K562 (cell line): ENCODE measurements at regions not wholly inside any gene's neighbourhood (a gene's known extent, or its start where the extent isn't known, plus 50 kb on each side); places are given as distances from the start of the nearest gene placed in this dataset.
A peak's percentile ranks its signal among the peaks of the same experiment; 100 is the strongest.

Experiments used
- ATAC-seq: fragments of 200-7000 bp; cut with Tn5 transposase; 3 replicates; pipeline ENCODE4 v1.9.1; 2020; ENCODE audit warnings: moderate library complexity
- BruUV-seq: library from RNA; stranded (reverse); fragments of 400-500 nt; replicated peaks from 2 replicates; lab custom pipeline; 2021; lab: Mats Ljungman, UMichigan
- CTCF ChIA-PET: fragments of 300-600 bp; formaldehyde crosslinking; extraction: SDS; loops from one replicate; lab custom pipeline; 2021; ENCODE audit warnings: low intra/inter-chr PET ratio; lab: Yijun Ruan, JAX
- POLR2A ChIA-PET: fragments of 300-600, 350-650 bp; sonication (Branson Sonifier 250); formaldehyde crosslinking; extraction: SDS; loops from one replicate; lab custom pipeline; 2021; ENCODE audit warnings: antibody characterized with exemption, inconsistent platforms; lab: Yijun Ruan, JAX
- DNase-seq, 4 experiments: peaks; one replicate each; pipeline versions ENCODE4 v3.0.0 to v3.0.0-alpha.2; 2011 to 2018; ENCODE audit warnings: low spot score in 3 of 4, mixed read lengths in 3 of 4; ENCODE audit errors: extremely low read depth in 1 of 4
- FAIRE-seq: peaks from 2 replicates; lab custom pipeline; 2011; peaks lifted over from hg19 to GRCh38; lab: Jason Lieb, UNC
- H2AFZ ChIP-seq: 2 replicates; pipeline ENCODE4 v1.6.0; 2011; ENCODE audit warnings: low read depth, low read length, control low read depth, inconsistent platforms
- H3K27ac ChIP-seq: fragments of 200-600 bp; 3 replicates; pipeline ENCODE4 v1.8.0; 2011; ENCODE audit warnings: low read depth, mild to moderate bottlenecking, control low read depth, inconsistent platforms, low read length, moderate library complexity, mixed read lengths; ENCODE audit errors: extremely low read depth
- H3K27me3 ChIP-seq, 2 experiments: fragments of 300-600 bp in 1 of 2; 2 replicates in 1 of 2; 3 replicates in 1 of 2; pipeline versions ENCODE4 v1.6.0 to v1.8.0; 2011; ENCODE audit warnings: inconsistent platforms in 2 of 2, low read length in 2 of 2, mild to moderate bottlenecking in 1 of 2, mixed read lengths in 1 of 2, moderate library complexity in 1 of 2; ENCODE audit not compliant: control insufficient read depth in 2 of 2, insufficient read depth in 2 of 2
- H3K36me3 ChIP-seq: fragments of 300-600 bp; 3 replicates; pipeline ENCODE4 v1.8.0; 2011; ENCODE audit warnings: mild to moderate bottlenecking, low read length, inconsistent platforms; ENCODE audit not compliant: control insufficient read depth, insufficient read depth
- H3K4me1 ChIP-seq, 2 experiments: fragments of 200-600 bp in 1 of 2; replicated peaks in 1 of 2; 2 replicates in 1 of 2; 3 replicates in 1 of 2; pipeline versions ENCODE4 v1.5.1 to v1.8.0; 2011; ENCODE audit warnings: inconsistent platforms in 2 of 2, low read length in 2 of 2, mild to moderate bottlenecking in 1 of 2, mixed read lengths in 1 of 2, moderate library complexity in 1 of 2; ENCODE audit not compliant: control insufficient read depth in 2 of 2, insufficient read depth in 2 of 2
- H3K4me2 ChIP-seq: 2 replicates; pipeline ENCODE4 v1.6.1; 2011; ENCODE audit warnings: low read length, control low read depth, inconsistent platforms, mixed read lengths; ENCODE audit not compliant: insufficient read depth
- H3K4me3 ChIP-seq: fragments of 200-600 bp; sonication (generic), shearing (Covaris generic); 2 replicates; pipeline ENCODE4 v1.5.1; 2016; ENCODE audit warnings: control low read depth, inconsistent platforms
- H3K79me2 ChIP-seq: fragments of 200-600 bp; 3 replicates; pipeline ENCODE4 v1.8.0; 2011; ENCODE audit warnings: low read length, inconsistent platforms; ENCODE audit not compliant: control insufficient read depth, insufficient read depth
- H3K9ac ChIP-seq, 2 experiments: 2 replicates each; pipeline versions ENCODE4 v1.6.0 to v1.6.1; 2011; ENCODE audit warnings: low read depth in 2 of 2, low read length in 2 of 2, control low read depth in 1 of 2, inconsistent platforms in 1 of 2, mild to moderate bottlenecking in 1 of 2, mixed read lengths in 1 of 2; ENCODE audit not compliant: insufficient read depth in 1 of 2
- H3K9me1 ChIP-seq: one replicate; pipeline ENCODE4 v1.6.0; 2011; ENCODE audit warnings: inconsistent platforms, mild to moderate bottlenecking, low read length, moderate library complexity; ENCODE audit not compliant: control insufficient read depth, insufficient read depth
- H3K9me3 ChIP-seq: replicated peaks from 2 replicates; pipeline ENCODE4 v1.5.1; 2011; ENCODE audit warnings: low read depth, low read length, inconsistent platforms; ENCODE audit not compliant: control insufficient read depth, insufficient read depth
- H4K20me1 ChIP-seq: replicated peaks from 2 replicates; pipeline ENCODE4 v1.6.1; 2011; ENCODE audit warnings: low read length, inconsistent platforms, mixed read lengths; ENCODE audit not compliant: control insufficient read depth, insufficient read depth
- ATF7 ChIP-seq: fragments of 450-650 bp; IDR thresholded peaks from 2 replicates; pipeline ENCODE4 v1.7.1; 2014; ENCODE audit warnings: mild to moderate bottlenecking, moderate library complexity
- CREBBP ChIP-seq: IDR thresholded peaks from one replicate; pipeline ENCODE4 v1.6.1; 2012; ENCODE audit warnings: low read depth, mild to moderate bottlenecking, control low read depth, inconsistent platforms, low read length
- LARP7 ChIP-seq: fragments of 450-650 bp; IDR thresholded peaks from 2 replicates; pipeline ENCODE4 v1.6.1; 2016
- MAFF ChIP-seq: IDR thresholded peaks from 2 replicates; pipeline ENCODE4 v1.6.1; 2012; ENCODE audit warnings: low read length, improper control_type of control experiment
- NR0B1 ChIP-seq: fragments of 450-650 bp; IDR thresholded peaks from one replicate; pipeline ENCODE4 v1.6.1; 2018; ENCODE audit warnings: mild to moderate bottlenecking, moderate library complexity; ENCODE audit not compliant: partially characterized antibody
- RB1 ChIP-seq: fragments of 450-650 bp; IDR thresholded peaks from 2 replicates; pipeline ENCODE4 v1.6.1; 2017; ENCODE audit warnings: low read depth, mild to moderate bottlenecking
- SNAPC5 ChIP-seq: fragments of 250-450 bp; sonication (Bioruptor Pico); IDR thresholded peaks from 2 replicates; pipeline ENCODE4 v1.8.0; 2021; ENCODE audit warnings: moderate library complexity, mild to moderate bottlenecking, inconsistent platforms
- TCF15 ChIP-seq: fragments of 250-450 bp; sonication (Bioruptor Pico); IDR thresholded peaks from 2 replicates; pipeline ENCODE4 v1.8.0; 2022; ENCODE audit warnings: moderate library complexity, mild to moderate bottlenecking, inconsistent platforms
- THRAP3 ChIP-seq: fragments of 450-650 bp; IDR thresholded peaks from 2 replicates; pipeline ENCODE4 v1.6.1; 2016; ENCODE audit warnings: mild to moderate bottlenecking, inconsistent platforms, borderline replicate concordance
- ZNF224 ChIP-seq: sonication (generic); formaldehyde crosslinking; IDR thresholded peaks from 2 replicates; pipeline ENCODE4 v1.8.0; 2022; ENCODE audit warnings: mild to moderate bottlenecking, missing genetic modification reagents
- ZNF512 ChIP-seq: IDR thresholded peaks from 2 replicates; pipeline ENCODE4 v1.6.1; 2016; ENCODE audit warnings: missing genetic modification characterization, missing compliant biosample characterization
- WGBS: fragments of 100-300 bp; shearing (Covaris generic); methylation state at CpG from one replicate; pipeline ENCODE4 v1.1.6; 2016; ENCODE audit warnings: low coverage, mixed read lengths; ENCODE audit not compliant: insufficient coverage; ENCODE audit errors: missing lambda C conversion rate; 5-methylcytosine and 5-hydroxymethylcytosine counted together
- in situ Hi-C: fragments of 300-500 bp; cut with MboI; formaldehyde crosslinking; loops from 4 replicates; pipeline ENCODE4 v1.15.0; 2018; ENCODE audit warnings: inconsistent platforms, mixed read lengths
- intact Hi-C: fragments of 100-400 bp; cut with micrococcal nuclease; formaldehyde crosslinking; loops from 2 replicates; pipeline ENCODE4 v1.14.2; 2022

- H3K9me1 ChIP-seq, result no peaks in the 10 kb centered on the region
- 0% methylated on average over 1 of the region's 2 CpGs for WGBS
- CTCF ChIA-PET, result no interaction called here
- H3K27me3 ChIP-seq, result peaks cover 3 to 39% of the 10 kb centered on the region in 2 experiments; a peak in 4 of 5 replicates
- in situ Hi-C loops, result no loop called here
- no TSS peak for BruUV-seq
- H3K4me1 ChIP-seq, result no peaks in the 10 kb centered on the region
- H3K79me2 ChIP-seq, result no peaks in the 10 kb centered on the region
- H3K4me3 ChIP-seq, result no peak overlapping the region
- TF ChIP-seq MAFF (no peak), ZNF512 (tag) (peak; percentile 64)
- TF ChIP-seq, all 486 proteins: peak for 1
- POLR2A ChIA-PET, result interaction anchor here (1.2 kb wide), 1 partner anchor 10 kb away, joined by 4 read pairs; no protein-coding TSS in a partner anchor
- Histone ChIP-seq H3K9ac (no peak overlapping the region), H2AFZ (no peak overlapping the region), H4K20me1 (no peaks in the 10 kb centered on the region), H3K9me3 (no peaks in the 10 kb centered on the region), H3K27ac (no peak overlapping the region), H3K4me2 (no peak overlapping the region), H3K36me3 (no peaks in the 10 kb centered on the region)
- ATAC-seq (no peak), DNase-seq (no peak), FAIRE-seq (no peak)
- intact Hi-C loops, result no loop called here
Observed at GRCh38 chr17:36786867-36787266, 150.4 kb upstream of the LHX1 start.

- 2% methylated on average over 4 of the region's 7 CpGs for WGBS
- no peaks in the 10 kb centered on the region for H3K36me3 ChIP-seq
- H3K9me1 ChIP-seq, result no peaks in the 10 kb centered on the region
- no peak for ATAC-seq
- H3K4me3 ChIP-seq, result no peak overlapping the region
- H4K20me1 ChIP-seq, result no peaks in the 10 kb centered on the region
- H3K4me2 ChIP-seq, result no peak overlapping the region
- H3K9me3 ChIP-seq, result no peaks in the 10 kb centered on the region
- H2AFZ ChIP-seq, result no peak overlapping the region
- ChIA-PET CTCF (no interaction called here), POLR2A (interaction anchor here (0.7 kb wide), 1 partner anchor 9 kb away, joined by 3 read pairs; no protein-coding TSS in a partner anchor)
- in situ Hi-C loops, result no loop called here
- intact Hi-C loops, result no loop called here
- peaks cover 6 to 19% of the 10 kb centered on the region in 2 experiments; a peak in 4 of 5 replicates for H3K27me3 ChIP-seq
- no peak for FAIRE-seq
- H3K9ac ChIP-seq, result no peak overlapping the region
- H3K4me1 ChIP-seq, result no peaks in the 10 kb centered on the region
- H3K27ac ChIP-seq, result no peak overlapping the region
- H3K79me2 ChIP-seq, result no peaks in the 10 kb centered on the region
- no peak for DNase-seq
- BruUV-seq, result no TSS peak
- no peak for TF ChIP-seq TCF15 (CRISPR knock-in tag)
- no peak for TF ChIP-seq NR0B1
- no peak for TF ChIP-seq RB1
- no peak for TF ChIP-seq ATF7
- no peak for TF ChIP-seq LARP7
- TF ChIP-seq ZNF224 (CRISPR knock-in tag), result no peak
- TF ChIP-seq SNAPC5 (CRISPR knock-in tag), result no peak
- TF ChIP-seq THRAP3, result no peak
- TF ChIP-seq CREBBP, result no peak
Observed at GRCh38 chr17:36791150-36791941, 145.9 kb upstream of the LHX1 start.
